Lower leg skin (tissue), 4 donors: ENCODE measurements at regions not wholly inside any gene's neighbourhood (a gene's known extent, or its start where the extent isn't known, plus 50 kb on each side); places are given as distances from the start of the nearest gene placed in this dataset.

Experiments used
- DNase-seq, 2 donors: peaks; one replicate each; pipeline ENCODE4 v3.0.0-alpha.2; 2019; ENCODE audit warnings: low spot score in 2 of 2
- H3K4me3 ChIP-seq: fragments of 200-600 bp; sonication (generic); 2 replicates; pipeline ENCODE4 v1.5.1; 2017; ENCODE audit warnings: mild to moderate bottlenecking, low read depth; ENCODE audit not compliant: poor library complexity, severe bottlenecking
- POLR2A ChIP-seq, 2 donors: fragments of 450-650 bp; IDR thresholded peaks; one replicate each; pipeline ENCODE4 v1.6.1; 2016 to 2017; ENCODE audit warnings: antibody characterized with exemption in 2 of 2, mild to moderate bottlenecking in 1 of 2, moderate library complexity in 1 of 2
- WGBS, 2 donors: methylation state at CpG; one replicate each; pipeline ENCODE4 v1.1.5; 2018; 5-methylcytosine and 5-hydroxymethylcytosine counted together
- intact Hi-C: fragments of 100-400 bp; cut with DNase I; formaldehyde crosslinking; loops from one replicate; pipeline ENCODE4 v1.15.0; 2023; ENCODE audit warnings: low total_unique reads
- TF ChIP-seq, protein P1 (sequence below), 3 donors: fragments of 450-650 bp; IDR thresholded peaks; one replicate each; pipeline ENCODE4 v1.5.1; 2016; ENCODE audit warnings: antibody characterized with exemption in 3 of 3, mild to moderate bottlenecking in 3 of 3, moderate library complexity in 2 of 3

GRCh38 chr9:109916316-109916715 lies 136.3 kb downstream of the PALM2AKAP2 start:
- intact Hi-C loops = no loop called here
- H3K4me3 ChIP-seq = no peak overlapping the region
- 94 to 99% methylated on average over 6 of the region's 6 CpGs for WGBS, 2 donors
- DNase-seq = no peak
- TF ChIP-seq, protein P1, sequence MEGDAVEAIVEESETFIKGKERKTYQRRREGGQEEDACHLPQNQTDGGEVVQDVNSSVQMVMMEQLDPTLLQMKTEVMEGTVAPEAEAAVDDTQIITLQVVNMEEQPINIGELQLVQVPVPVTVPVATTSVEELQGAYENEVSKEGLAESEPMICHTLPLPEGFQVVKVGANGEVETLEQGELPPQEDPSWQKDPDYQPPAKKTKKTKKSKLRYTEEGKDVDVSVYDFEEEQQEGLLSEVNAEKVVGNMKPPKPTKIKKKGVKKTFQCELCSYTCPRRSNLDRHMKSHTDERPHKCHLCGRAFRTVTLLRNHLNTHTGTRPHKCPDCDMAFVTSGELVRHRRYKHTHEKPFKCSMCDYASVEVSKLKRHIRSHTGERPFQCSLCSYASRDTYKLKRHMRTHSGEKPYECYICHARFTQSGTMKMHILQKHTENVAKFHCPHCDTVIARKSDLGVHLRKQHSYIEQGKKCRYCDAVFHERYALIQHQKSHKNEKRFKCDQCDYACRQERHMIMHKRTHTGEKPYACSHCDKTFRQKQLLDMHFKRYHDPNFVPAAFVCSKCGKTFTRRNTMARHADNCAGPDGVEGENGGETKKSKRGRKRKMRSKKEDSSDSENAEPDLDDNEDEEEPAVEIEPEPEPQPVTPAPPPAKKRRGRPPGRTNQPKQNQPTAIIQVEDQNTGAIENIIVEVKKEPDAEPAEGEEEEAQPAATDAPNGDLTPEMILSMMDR (IDR thresholded peaks at IDR 0.05) = no peak
- TF ChIP-seq POLR2A (IDR thresholded peaks at IDR 0.05) = no peak

DNA sequence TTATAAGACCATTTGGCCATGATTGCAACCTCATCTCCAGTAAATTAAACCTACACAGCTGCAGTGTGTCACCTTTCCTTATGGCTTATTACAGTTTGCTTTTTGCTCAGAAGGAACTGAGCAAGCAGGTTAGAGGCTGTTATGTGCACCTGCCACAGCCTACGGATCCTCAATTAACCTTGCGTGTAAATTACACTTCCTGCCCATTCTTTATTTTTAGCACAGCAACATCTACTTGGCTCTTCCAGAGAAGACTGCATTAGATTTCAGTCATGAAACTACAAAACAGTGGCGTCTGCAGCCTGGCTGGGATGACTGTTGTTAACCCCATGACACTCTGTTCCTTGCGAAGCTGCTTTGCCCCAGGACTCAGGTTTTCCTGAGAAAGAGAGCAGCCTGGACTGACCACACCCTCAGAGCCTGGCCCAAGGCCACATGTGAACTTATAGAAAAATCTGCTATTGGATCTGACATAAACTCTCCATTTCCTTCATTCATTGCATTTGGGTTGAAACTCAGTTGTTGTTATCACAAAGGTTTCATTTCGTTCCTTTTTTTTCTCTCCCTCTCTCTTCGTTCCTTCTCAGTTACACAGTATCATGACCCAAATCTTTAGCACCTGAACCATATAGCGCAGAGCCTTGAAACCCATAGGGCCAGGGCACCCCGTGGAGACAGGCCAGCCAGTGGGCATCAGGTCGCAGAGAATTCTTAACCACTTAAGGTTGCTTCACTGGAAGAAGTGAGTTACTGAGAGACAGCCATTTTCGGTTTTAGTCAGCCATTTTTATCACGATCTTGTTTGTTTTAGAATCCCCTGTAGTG lies 138.6 kb downstream of the PALM2AKAP2 start:
- WGBS, 2 donors = 54 to 60% methylated on average over 11 of the region's 11 CpGs
- intact Hi-C loops = no loop called here
- no peak for DNase-seq
- H3K4me3 ChIP-seq = no peak overlapping the region
- no peak for TF ChIP-seq POLR2A (IDR thresholded peaks at IDR 0.05)
- TF ChIP-seq, protein P1 (IDR thresholded peaks at IDR 0.05) = no peak

DNA sequence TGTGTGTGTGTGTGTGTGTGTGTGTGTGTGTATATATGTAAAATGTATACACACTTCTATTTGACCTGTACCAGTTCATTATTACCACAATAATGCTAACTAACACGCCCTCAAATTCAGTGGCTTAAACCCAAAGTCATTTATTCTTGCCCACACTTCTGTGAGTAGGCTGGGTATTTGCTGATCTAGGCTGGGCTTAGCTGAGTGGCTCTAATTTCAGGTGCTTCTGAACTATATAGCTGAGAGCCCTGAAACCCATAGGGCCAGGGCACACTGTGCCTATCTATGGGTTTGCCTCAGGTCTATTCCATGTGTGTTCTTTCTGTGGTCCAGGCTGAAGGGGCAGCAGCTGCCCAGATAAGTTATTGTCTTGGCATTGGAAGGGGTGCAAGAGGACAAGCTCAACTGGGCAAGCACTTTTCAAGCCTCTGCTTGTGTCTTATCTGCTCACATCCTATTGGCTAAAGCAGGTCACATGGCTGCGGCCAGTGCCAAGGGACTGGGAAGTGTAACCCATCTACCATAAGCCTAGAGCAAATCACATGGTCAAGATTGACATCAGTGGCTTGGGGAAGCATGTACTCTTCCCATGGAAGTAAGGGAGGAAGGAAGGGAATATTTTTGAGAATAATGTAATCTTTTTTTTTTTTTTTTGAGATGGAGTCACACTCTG lies 139.9 kb downstream of the PALM2AKAP2 start:
- WGBS, 2 donors = 93 to 97% methylated on average over 2 of the region's 2 CpGs

DNA sequence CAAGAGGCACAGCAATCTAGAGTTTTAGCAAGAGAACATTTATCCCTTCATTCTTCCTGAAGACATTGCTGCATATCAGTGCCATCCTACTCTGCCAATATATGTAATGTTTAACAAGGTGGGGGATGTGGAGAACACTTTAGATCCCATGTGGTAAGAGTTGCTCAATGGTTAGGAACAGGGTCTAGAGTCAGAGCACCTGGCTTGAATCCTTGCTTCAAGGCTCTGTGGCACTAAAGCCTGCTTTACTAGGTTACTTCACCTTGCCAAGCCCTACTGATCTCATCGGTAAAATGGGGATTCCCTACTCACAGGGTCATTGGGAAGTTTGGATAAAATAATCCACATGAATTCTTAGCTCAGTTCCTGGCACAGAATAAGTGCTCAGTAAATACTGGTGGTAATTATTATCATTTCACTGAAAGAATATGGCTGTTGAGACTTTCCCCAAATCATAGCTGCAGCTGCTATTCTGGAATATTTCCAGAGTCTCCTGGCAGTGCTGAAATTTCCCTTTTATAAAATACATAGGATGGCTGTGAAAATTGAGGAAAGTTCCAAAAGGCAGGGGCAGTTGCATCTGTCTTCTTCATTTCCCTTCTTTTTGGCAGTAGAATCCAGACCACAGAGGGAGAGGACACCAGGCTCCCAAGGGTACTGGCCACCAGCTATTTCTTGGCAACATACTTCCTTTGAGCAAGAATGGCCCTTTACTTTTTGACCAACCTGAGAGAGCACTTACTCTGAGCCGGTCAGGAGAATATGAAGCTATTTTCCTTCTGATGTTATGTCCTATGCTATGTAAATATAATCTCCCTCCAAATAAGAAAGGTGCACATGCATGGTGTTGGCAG lies 142.8 kb downstream of the PALM2AKAP2 start:
- no peak for TF ChIP-seq POLR2A (IDR thresholded peaks at IDR 0.05)
- TF ChIP-seq, protein P1 (IDR thresholded peaks at IDR 0.05) = no peak
- 50 to 52% methylated on average over 2 of the region's 2 CpGs for WGBS, 2 donors
- intact Hi-C loops = no loop called here
- DNase-seq = no peak
- no peak overlapping the region for H3K4me3 ChIP-seq

More for the DNA sequence above, 139.9 kb downstream of the PALM2AKAP2 start:
- no peak overlapping the region for H3K4me3 ChIP-seq
- DNase-seq = no peak
- no peak for TF ChIP-seq POLR2A (IDR thresholded peaks at IDR 0.05)
- TF ChIP-seq, protein P1 (IDR thresholded peaks at IDR 0.05) = no peak
- intact Hi-C loops = no loop called here

GRCh38 chr9:109923471-109923760 lies 143.4 kb downstream of the PALM2AKAP2 start:
- no peak overlapping the region for H3K4me3 ChIP-seq
- intact Hi-C loops = no loop called here
- DNase-seq = no peak
- 70 to 77% methylated on average over 5 of the region's 5 CpGs for WGBS, 2 donors
- TF ChIP-seq, protein P1 (IDR thresholded peaks at IDR 0.05) = no peak
- no peak for TF ChIP-seq POLR2A (IDR thresholded peaks at IDR 0.05)
